AG04449 (cell line): ENCODE measurements at regions not wholly inside any gene's neighbourhood (a gene's known extent, or its start where the extent isn't known, plus 50 kb on each side); places are given as distances from the start of the nearest gene placed in this dataset.

Experiments
- CTCF ChIA-PET: fragments of 350-600 bp; formaldehyde crosslinking; extraction: SDS; loops from one replicate; lab custom pipeline; 2021; ENCODE audit warnings: antibody characterized with exemption; lab: Yijun Ruan, JAX
- POLR2A ChIA-PET: fragments of 400-600, 350-600 bp; formaldehyde crosslinking; extraction: SDS; loops from one replicate; lab custom pipeline; 2020; ENCODE audit warnings: antibody characterized with exemption, inconsistent platforms; lab: Yijun Ruan, JAX
- DNase-seq: peaks from one replicate; pipeline ENCODE4 v3.0.0-alpha.2; 2010; ENCODE audit warnings: low read depth, low spot score
- H3K4me3 ChIP-seq: 2 replicates; pipeline ENCODE4 v1.5.1; 2011; ENCODE audit warnings: low read depth, mild to moderate bottlenecking, control low read depth, low read length
- CTCF ChIP-seq: IDR thresholded peaks from one replicate; pipeline ENCODE4 v1.5.1; 2011; ENCODE audit warnings: mild to moderate bottlenecking, moderate library complexity, low read length, control low read depth, inconsistent platforms; ENCODE audit not compliant: insufficient read depth; ENCODE audit errors: missing control alignments

DNA sequence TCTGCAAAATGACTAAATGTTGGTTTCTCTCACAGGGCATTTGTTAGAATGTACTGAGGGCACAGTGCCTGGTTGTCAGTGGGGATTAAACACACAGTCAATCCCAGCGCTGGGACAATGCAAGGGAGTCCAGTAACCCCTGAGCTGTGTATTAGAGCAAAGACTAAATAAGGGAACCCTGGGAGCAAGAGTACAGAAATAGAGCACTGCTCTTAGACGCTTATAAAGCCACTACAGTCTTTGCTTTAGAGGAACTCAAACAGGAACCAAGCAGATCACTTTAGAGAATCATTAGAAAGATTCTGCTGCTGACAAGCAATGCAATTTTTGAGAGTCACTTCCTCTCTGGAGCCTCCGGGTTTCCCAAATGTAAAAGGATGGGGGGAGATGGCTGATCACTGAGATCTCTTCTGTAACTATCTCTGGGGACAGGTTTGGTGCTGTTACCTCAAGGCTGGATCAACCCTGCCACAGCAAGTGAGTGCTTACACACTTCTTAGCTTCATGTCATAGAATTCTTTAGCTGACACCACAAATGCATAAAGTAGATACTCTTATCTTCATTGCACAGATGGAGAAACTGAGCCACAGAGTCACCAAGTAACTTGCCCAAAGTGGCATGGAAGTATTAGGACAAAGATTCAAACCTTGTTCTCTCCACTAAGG, 137.8 kb upstream of the CPEB2 start:
- ChIA-PET POLR2A (no interaction called here), CTCF (no interaction called here)
- TF ChIP-seq CTCF: no peak
- DNase-seq: no peak
- no peak overlapping the region for H3K4me3 ChIP-seq

- POLR2A ChIA-PET: no interaction called here
- no peak for TF ChIP-seq CTCF
- no peak for DNase-seq
- CTCF ChIA-PET: no interaction called here
- H3K4me3 ChIP-seq: no peak overlapping the region
These were observed 137.3 kb upstream of the CPEB2 start for GRCh38 chr4:14865031-14865366.

GRCh38 chr4:14865804-14866203, 136.5 kb upstream of the CPEB2 start:
- ChIA-PET POLR2A (no interaction called here), CTCF (no interaction called here)
- no peak for DNase-seq
- H3K4me3 ChIP-seq: no peak overlapping the region
- TF ChIP-seq CTCF: no peak

DNA sequence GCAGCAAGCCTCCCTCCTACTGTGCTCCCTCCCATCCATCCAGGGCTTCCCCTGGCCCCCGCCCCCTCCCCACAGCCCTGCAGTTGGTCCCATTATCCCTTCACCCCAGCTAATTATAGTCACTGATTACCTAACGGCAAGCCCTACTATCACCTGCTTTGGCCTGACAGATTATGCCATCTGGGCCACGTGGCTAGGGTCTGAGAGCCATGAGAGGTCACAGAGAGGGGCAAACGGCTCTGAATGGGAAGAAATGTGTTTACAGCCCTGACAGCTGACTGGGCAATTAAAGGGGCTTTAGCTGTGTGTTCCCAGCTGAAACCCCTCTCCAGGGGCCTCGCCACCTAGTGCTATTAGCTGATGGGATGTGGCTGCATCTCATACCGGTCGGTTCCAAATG, 134.4 kb upstream of the CPEB2 start:
- no peak for DNase-seq
- CTCF ChIA-PET: no interaction called here
- POLR2A ChIA-PET: no interaction called here
- no peak for TF ChIP-seq CTCF
- H3K4me3 ChIP-seq: no peak overlapping the region

- TF ChIP-seq CTCF: no peak
- H3K4me3 ChIP-seq: no peak overlapping the region
- DNase-seq: no peak
- CTCF ChIA-PET: no interaction called here
- POLR2A ChIA-PET: no interaction called here
These were observed 133.6 kb upstream of the CPEB2 start for GRCh38 chr4:14868426-14869395.
